HCT116 (cell line): ENCODE measurements at regions not wholly inside any gene's neighbourhood (a gene's known extent, or its start where the extent isn't known, plus 50 kb on each side); places are given as distances from the start of the nearest gene placed in this dataset.

Source experiments
- ATAC-seq: fragments of 200-7000 bp; cut with Tn5 transposase; 2 replicates; pipeline ENCODE4 v1.9.1; 2020; ENCODE audit warnings: mild to moderate bottlenecking, moderate library complexity
- BruUV-seq: library from RNA; stranded (reverse); fragments of 400-500 nt; replicated peaks from 2 replicates; lab custom pipeline; 2021; lab: Mats Ljungman, UMichigan
- CTCF ChIA-PET: fragments of 300-600 bp; sonication (Branson Sonifier 250); formaldehyde crosslinking; loops from one replicate; lab custom pipeline; 2021; ENCODE audit warnings: antibody characterized with exemption; lab: Charles Lee
- POLR2A ChIA-PET: fragments of 300-600, 350-600 bp; sonication (Branson Sonifier 250); formaldehyde crosslinking; loops from one replicate; lab custom pipeline; 2021; ENCODE audit warnings: antibody characterized with exemption; lab: Charles Lee
- RAD21 ChIA-PET, 2 experiments: fragments of 300-600 bp; sonication (Branson Sonifier 250); formaldehyde crosslinking; loops; one replicate each; lab custom pipeline; 2023; ENCODE audit warnings: low total read pairs in 2 of 2; ENCODE audit not compliant: uncharacterized antibody in 2 of 2, unreplicated experiment in 2 of 2, low non-redundant PET in 1 of 2; lab: Charles Lee
- DNase-seq: peaks from one replicate; pipeline ENCODE4 v3.0.0-alpha.2; 2010; ENCODE audit warnings: low read depth, low spot score
- H2AFZ ChIP-seq: fragments of 200-600 bp; shearing (Covaris generic), sonication (generic); 2 replicates; pipeline ENCODE4 v1.6.1; 2017; ENCODE audit warnings: low read depth, mixed run types, mixed read lengths, antibody characterized with exemption, low read length; ENCODE audit not compliant: poor library complexity, severe bottlenecking
- H3K27ac ChIP-seq: 2 replicates; pipeline ENCODE4 v1.5.1; 2012; ENCODE audit warnings: low read depth, low read length
- H3K27me3 ChIP-seq: fragments of 200-600 bp; sonication (generic); 2 replicates; pipeline ENCODE4 v1.6.1; 2016; ENCODE audit warnings: mixed run types, low read length, mixed read lengths; ENCODE audit not compliant: insufficient read depth
- H3K36me3 ChIP-seq, 2 experiments: fragments of 200-500 bp in 1 of 2; fragments of 200-600 bp in 1 of 2; sonication (Bioruptor generic) in 1 of 2; sonication (generic) in 1 of 2; 2 replicates each; pipeline versions ENCODE4 v1.5.1 to v1.6.1; 2014 to 2016; ENCODE audit warnings: low read length in 2 of 2, inconsistent platforms in 1 of 2, mixed read lengths in 1 of 2, mixed run types in 1 of 2; ENCODE audit not compliant: insufficient read depth in 2 of 2, control insufficient read depth in 1 of 2
- H3K4me1 ChIP-seq, 2 experiments: fragments of 200-600 bp in 1 of 2; sonication (generic) in 1 of 2; 2 replicates each; pipeline versions ENCODE4 v1.5.1 to v1.6.1; 2012 to 2017; ENCODE audit warnings: low read length in 2 of 2, inconsistent platforms in 1 of 2, mild to moderate bottlenecking in 1 of 2, mixed read lengths in 1 of 2, mixed run types in 1 of 2, moderate library complexity in 1 of 2; ENCODE audit not compliant: insufficient read depth in 2 of 2, control insufficient read depth in 1 of 2
- H3K4me2 ChIP-seq: fragments of 200-600 bp; sonication (generic); 2 replicates; pipeline ENCODE4 v1.6.1; 2017; ENCODE audit warnings: mixed run types, low read length, mixed read lengths
- H3K4me3 ChIP-seq, 2 experiments: fragments of 200-600 bp in 1 of 2; sonication (generic) in 1 of 2; replicated peaks in 1 of 2; 2 replicates each; pipeline ENCODE4 v1.5.1; 2011 to 2016; ENCODE audit warnings: low read length in 2 of 2, control low read depth in 1 of 2, low read depth in 1 of 2, mild to moderate bottlenecking in 1 of 2, mixed read lengths in 1 of 2, mixed run types in 1 of 2
- H3K79me2 ChIP-seq: fragments of 200-600 bp; sonication (generic); 2 replicates; pipeline ENCODE4 v1.6.1; 2017; ENCODE audit warnings: mild to moderate bottlenecking, mixed run types, low read length, moderate library complexity, mixed read lengths; ENCODE audit not compliant: insufficient read depth
- H3K9ac ChIP-seq: fragments of 200-600 bp; sonication (generic); 2 replicates; pipeline ENCODE4 v1.6.1; 2016; ENCODE audit warnings: low read length, mixed read lengths
- H3K9me2 ChIP-seq: fragments of 200-600 bp; sonication (generic), shearing (Covaris generic); 2 replicates; pipeline ENCODE4 v1.6.1; 2017; ENCODE audit warnings: mixed run types, mild to moderate bottlenecking, moderate library complexity; ENCODE audit not compliant: insufficient read depth
- H3K9me3 ChIP-seq, 2 experiments: fragments of 200-500 bp in 1 of 2; fragments of 200-600 bp in 1 of 2; sonication (Bioruptor generic) in 1 of 2; sonication (generic) in 1 of 2; 2 replicates each; pipeline ENCODE4 v1.6.1; 2014 to 2017; ENCODE audit warnings: low read length in 2 of 2, mixed read lengths in 2 of 2, inconsistent platforms in 1 of 2, low read depth in 1 of 2, mild to moderate bottlenecking in 1 of 2, mixed run types in 1 of 2, moderate library complexity in 1 of 2; ENCODE audit not compliant: control insufficient read depth in 1 of 2, insufficient read depth in 1 of 2
- H4K20me1 ChIP-seq: fragments of 200-600 bp; sonication (generic), shearing (Covaris generic); 2 replicates; pipeline ENCODE4 v1.6.1; 2017; ENCODE audit warnings: mixed run types, mild to moderate bottlenecking, moderate library complexity; ENCODE audit not compliant: insufficient read depth
- ATF3 ChIP-seq: IDR thresholded peaks from 2 replicates; pipeline ENCODE4 v1.6.1; 2012
- CBX3 ChIP-seq: IDR thresholded peaks from 2 replicates; pipeline ENCODE4 v1.6.1; 2012; ENCODE audit warnings: low read depth
- CTCF ChIP-seq, 3 experiments: fragments of 200-600 bp in 1 of 3; sonication (generic) in 1 of 3; IDR thresholded peaks in 2 of 3; conservative IDR thresholded peaks in 1 of 3; 2 replicates each; pipeline ENCODE4 v1.5.1; 2012 to 2017; ENCODE audit warnings: low read depth in 2 of 3, low read length in 2 of 3, antibody characterized with exemption in 1 of 3, borderline replicate concordance in 1 of 3, control low read depth in 1 of 3, mild to moderate bottlenecking in 1 of 3, mixed read lengths in 1 of 3, mixed run types in 1 of 3, moderate library complexity in 1 of 3; ENCODE audit not compliant: insufficient read depth in 1 of 3
- EGR1 ChIP-seq: IDR thresholded peaks from 2 replicates; pipeline ENCODE4 v1.6.1; 2012; ENCODE audit warnings: low read depth
- ELF1 ChIP-seq: IDR thresholded peaks from 2 replicates; pipeline ENCODE4 v1.6.1; 2012; ENCODE audit warnings: low read depth, borderline replicate concordance
- EZH2phosphoT487 ChIP-seq: fragments of 200-600 bp; IDR thresholded peaks from 2 replicates; pipeline ENCODE4 v1.6.1; 2018; ENCODE audit warnings: antibody characterized with exemption, borderline replicate concordance
- FOSL1 ChIP-seq: IDR thresholded peaks from 2 replicates; pipeline ENCODE4 v1.6.1; 2012; ENCODE audit warnings: low read depth
- MAX ChIP-seq: IDR thresholded peaks from 2 replicates; pipeline ENCODE4 v1.6.1; 2012
- POLR2A ChIP-seq: IDR thresholded peaks from 2 replicates; pipeline ENCODE4 v1.7.0; 2011; ENCODE audit warnings: borderline replicate concordance; ENCODE audit not compliant: insufficient read depth, insufficient read length; ENCODE audit errors: extremely low read depth
- RAD21 ChIP-seq: IDR thresholded peaks from 2 replicates; pipeline ENCODE4 v1.6.1; 2012; ENCODE audit warnings: low read depth, mild to moderate bottlenecking
- SIN3A ChIP-seq: IDR thresholded peaks from 2 replicates; pipeline ENCODE4 v1.6.1; 2012; ENCODE audit warnings: low read depth
- SRF ChIP-seq: IDR thresholded peaks from 2 replicates; pipeline ENCODE4 v1.6.1; 2012; ENCODE audit warnings: low read depth
- ZFX ChIP-seq: fragments of 450-650 bp; IDR thresholded peaks from 2 replicates; pipeline ENCODE4 v1.6.1; 2017
- ZNF274 ChIP-seq: fragments of 200-500 bp; sonication (Bioruptor generic); IDR thresholded peaks from 2 replicates; pipeline ENCODE4 v1.6.1; 2014; ENCODE audit warnings: mild to moderate bottlenecking, low read depth, low read length, inconsistent platforms
- intact Hi-C: fragments of 100-400 bp; cut with micrococcal nuclease; formaldehyde crosslinking; loops from 2 replicates; pipeline ENCODE4 v1.10.0; 2022

GRCh38 chr1:97983126-97983525 is 62.3 kb upstream of the DPYD start:
- H3K9ac ChIP-seq, result no peak overlapping the region
- no peaks in the 10 kb centered on the region for H3K9me3 ChIP-seq
- BruUV-seq, result no TSS peak
- no peaks in the 10 kb centered on the region for H3K9me2 ChIP-seq
- H3K27ac ChIP-seq, result no peak overlapping the region
- no peaks in the 10 kb centered on the region for H3K36me3 ChIP-seq
- no peak for DNase-seq
- CTCF ChIA-PET, result no interaction called here
- H3K4me1 ChIP-seq, result no peaks in the 10 kb centered on the region
- no peaks in the 10 kb centered on the region for H4K20me1 ChIP-seq
- intact Hi-C loops, result no loop called here
- H3K4me3 ChIP-seq, result no peak overlapping the region
- no peak for TF ChIP-seq RAD21
- TF ChIP-seq SRF, result no peak
- TF ChIP-seq MAX, result no peak
- TF ChIP-seq SIN3A, result no peak
- TF ChIP-seq EGR1, result no peak
- TF ChIP-seq EZH2phosphoT487, result no peak
- no peak overlapping the region for H3K4me2 ChIP-seq
- POLR2A ChIA-PET, result no interaction called here
- no peaks in the 10 kb centered on the region for H3K27me3 ChIP-seq
- RAD21 ChIA-PET, result no interaction called here
- no peak for ATAC-seq
- no peak overlapping the region for H2AFZ ChIP-seq
- H3K79me2 ChIP-seq, result no peaks in the 10 kb centered on the region

- Histone ChIP-seq H3K27me3 (no peaks in the 10 kb centered on the region), H2AFZ (no peak overlapping the region), H3K9ac (no peak overlapping the region), H3K9me3 (no peaks in the 10 kb centered on the region), H3K79me2 (no peaks in the 10 kb centered on the region), H3K27ac (no peak overlapping the region), H3K4me2 (no peak overlapping the region), H3K4me1 (no peaks in the 10 kb centered on the region), H3K9me2 (no peaks in the 10 kb centered on the region), H3K36me3 (no peaks in the 10 kb centered on the region), H3K4me3 (no peak overlapping the region), H4K20me1 (no peaks in the 10 kb centered on the region)
- ATAC-seq, result no peak
- POLR2A ChIA-PET, result no interaction called here
- no TSS peak for BruUV-seq
- CTCF ChIA-PET, result no interaction called here
- TF ChIP-seq POLR2A (no peak), CBX3 (no peak), ATF3 (no peak), ZNF274 (no peak), CTCF (IDR thresholded peaks at IDR 0.05 in 2 of 3, conservative IDR thresholded peaks at IDR 0.05 in 1 of 3; ENCODE audit: borderline replicate concordance in 1 of 3, insufficient read depth in 1 of 3, low read depth in 2 of 3, low read length in 2 of 3) (no peak), SRF (no peak), EGR1 (no peak), RAD21 (no peak), ELF1 (no peak), ZFX (no peak), SIN3A (no peak), FOSL1 (no peak)
- DNase-seq, result no peak
- RAD21 ChIA-PET, result no interaction called here
- intact Hi-C loops, result no loop called here
Observed at GRCh38 chr1:97980530-97980929, 59.7 kb upstream of the DPYD start.
